NCI-H345 treated with DMSO at 0.1 percent for 48 hours (cell line): ENCODE measurements at regions not wholly inside any gene's neighbourhood (a gene's known extent, or its start where the extent isn't known, plus 50 kb on each side); places are given as distances from the start of the nearest gene placed in this dataset.

ENCODE experiments used
- DNase-seq: peaks from one replicate; lab custom pipeline; 2025; ENCODE audit not compliant: unreplicated experiment; lab: John Stamatoyannopoulos, UW

DNA sequence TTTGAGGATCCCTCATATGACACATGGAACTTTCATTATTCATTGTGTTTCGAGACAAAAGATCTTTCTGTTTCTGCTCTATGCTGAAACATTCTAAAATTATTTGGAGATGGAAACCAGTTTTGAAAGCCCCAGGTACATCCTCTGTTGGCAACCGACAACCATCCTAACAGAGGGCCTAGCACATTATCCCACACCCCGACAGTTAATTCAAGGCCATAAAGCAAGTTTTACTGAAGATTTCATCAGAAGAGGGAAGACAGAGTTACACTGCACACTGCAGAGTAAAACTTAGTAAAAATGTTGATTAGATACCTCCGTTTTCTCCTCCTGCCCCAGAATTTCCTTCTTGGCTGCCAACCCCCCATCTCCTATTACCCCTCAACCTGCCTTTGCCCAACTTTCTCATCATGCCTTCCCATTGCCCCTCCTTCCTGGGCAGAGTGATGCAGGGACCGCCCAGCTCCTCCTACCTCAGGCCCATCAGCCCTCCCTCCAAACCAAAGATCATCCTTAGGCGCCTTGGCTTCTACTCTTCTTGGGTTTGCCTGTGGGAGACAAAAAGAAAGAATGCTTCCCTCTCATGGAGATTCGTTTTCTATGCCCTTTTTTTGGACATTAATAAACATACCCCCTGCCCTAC, 52.9 kb upstream of the CITED4 start:
- no peak for DNase-seq

DNA sequence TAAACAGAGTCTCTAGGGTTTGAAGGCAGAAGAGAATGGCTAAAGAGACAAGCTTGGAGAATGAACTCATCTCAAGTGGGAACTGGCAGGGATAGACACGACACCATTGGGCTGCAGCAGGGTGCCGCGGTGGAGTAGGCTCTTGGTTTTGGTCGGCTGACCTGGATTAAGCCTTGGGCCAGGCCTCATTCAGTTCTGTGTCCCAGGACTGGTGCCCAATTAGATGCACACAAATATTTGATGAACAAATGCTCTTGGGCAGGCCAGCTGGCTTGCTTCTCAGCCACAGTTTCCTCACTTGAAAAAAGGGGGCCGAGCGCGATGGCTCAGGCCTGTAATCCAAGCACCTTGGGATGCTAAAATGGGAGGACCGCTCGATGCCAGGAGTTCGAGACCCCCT, 53.4 kb upstream of the CITED4 start:
- DNase-seq: no peak

DNA sequence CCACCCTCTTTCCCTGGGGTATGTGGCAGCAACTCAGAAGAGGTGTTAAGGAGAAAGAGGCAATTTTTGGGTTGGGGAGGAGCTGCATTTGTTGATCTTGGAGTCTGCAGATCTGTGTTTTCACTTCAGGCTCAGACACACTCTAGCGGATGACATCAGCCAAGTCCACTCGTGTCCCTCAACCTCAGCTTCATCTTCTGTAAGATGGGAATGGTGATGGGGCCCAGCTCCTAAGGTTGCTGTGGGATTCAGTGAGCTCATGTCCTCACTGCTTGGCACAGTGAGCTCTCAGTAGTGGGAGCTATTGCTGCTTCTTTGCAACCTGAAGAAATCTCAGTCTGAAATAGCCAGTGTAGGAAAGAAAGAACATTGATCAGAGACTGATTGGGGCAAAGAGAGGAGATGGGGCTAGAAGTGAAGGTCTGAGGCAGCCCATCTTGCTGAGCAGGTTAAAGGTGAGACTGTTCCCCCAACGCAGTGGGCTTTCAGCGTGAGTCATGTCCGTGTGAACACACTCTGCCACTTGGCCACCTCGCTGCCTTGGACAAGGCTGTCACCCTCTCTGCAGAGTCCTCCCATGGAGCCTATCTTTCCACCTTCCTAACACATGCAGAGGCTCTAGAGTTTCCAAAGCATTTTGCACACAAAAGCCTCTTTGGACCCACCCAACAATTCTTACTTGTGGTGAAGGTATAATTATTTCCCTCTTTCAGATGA, 56.0 kb upstream of the CITED4 start:
- DNase-seq: no peak

DNA sequence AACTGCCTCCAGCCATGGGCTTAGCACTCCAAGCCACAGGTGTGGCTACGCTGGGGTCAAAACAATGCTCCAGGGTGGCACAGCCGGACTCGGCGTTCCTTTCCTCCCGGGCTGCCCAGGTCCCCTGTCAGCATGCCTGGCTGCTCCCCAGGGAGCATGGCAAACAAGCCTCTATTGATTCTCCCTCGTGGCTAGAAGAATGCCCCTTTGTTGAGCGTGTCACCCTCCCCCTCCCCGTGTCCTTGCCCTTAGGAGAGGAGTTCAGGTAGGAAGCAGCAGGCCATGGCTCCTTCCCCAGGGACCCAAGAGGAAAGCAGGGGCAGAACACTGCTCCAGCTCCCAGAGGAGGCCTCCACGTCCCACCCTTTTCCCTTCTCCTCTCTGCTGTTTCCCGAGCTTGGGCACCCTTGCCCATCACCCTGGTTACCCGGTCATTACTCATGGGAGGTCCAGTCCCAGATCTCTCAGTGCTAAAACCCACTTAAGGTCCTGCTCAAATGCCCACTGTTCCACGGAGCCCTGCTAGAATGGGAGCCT, 57.4 kb upstream of the CITED4 start:
- peak; percentile 57 for DNase-seq

DNA sequence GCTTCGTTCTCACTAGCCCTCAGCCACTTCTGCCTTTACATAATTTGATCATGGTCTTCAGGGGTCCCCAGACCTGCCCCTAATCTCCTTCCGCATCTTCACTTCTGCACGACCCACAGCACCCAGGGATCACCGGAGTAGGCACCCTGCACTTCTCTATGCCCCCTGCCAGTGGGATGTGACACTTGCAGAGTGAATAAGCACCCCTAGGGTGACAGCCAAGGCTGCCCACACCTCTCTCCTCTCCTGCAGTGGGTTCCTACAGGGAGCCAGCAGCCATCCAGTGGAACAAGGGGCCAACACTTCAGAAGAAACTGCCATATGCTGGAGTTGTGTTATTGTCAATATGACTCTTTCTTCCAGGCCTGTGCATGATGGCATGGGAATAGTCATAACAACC, 58.0 kb upstream of the CTPS1 start:
- DNase-seq: no peak

DNA sequence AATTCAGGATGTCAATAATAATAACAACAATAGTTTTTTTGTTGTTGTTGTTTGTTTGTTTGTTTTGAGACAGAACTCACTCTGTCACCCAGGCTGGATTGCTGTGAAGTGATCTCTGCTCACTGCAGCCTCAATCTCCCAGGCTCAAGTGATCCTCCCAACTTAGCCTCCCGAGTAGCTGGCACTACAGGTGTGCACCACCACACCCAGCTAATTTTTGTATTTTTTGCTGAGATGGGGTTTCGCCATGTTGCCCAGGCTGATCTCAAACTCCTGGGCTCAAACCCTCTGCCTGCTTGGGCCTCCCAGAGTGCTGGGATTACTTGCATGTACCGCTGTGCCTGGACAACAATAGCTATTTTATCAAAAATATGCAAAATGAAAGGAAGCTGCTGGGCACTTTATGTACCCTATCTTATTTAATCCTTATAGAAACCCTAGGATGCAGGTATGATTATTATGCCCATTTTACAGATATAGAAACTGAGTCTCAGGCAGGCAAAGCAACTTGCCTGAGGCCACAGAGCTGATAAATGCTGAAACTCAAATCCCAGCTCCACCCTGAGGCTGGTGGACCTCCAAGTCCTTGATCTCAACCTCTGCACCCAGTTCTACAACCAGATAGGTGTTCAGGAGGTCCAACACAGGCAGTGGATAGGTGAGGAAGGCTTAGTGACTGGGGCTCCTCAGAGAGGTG, 57.4 kb upstream of the CTPS1 start:
- no peak for DNase-seq

DNA sequence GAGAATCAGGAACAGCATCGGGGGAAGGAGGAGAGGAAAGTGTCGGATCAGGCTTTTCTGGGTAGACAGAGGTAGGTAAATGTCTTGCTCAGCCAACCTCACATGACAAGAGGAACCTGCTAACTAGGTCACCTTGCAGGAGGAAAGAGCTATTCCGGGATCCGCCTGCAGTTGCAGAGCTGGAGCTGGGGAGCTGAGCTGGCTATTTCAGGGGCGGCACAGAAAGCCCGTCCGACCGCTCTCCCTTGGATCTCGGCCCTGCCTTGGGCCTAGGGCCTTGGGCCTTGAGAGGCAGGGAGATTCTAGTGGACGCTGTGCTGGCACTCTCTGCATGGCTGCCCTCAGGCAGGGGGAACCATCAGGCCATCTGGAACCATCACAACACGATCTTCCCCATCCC, 56.5 kb upstream of the CTPS1 start:
- DNase-seq: no peak

DNA sequence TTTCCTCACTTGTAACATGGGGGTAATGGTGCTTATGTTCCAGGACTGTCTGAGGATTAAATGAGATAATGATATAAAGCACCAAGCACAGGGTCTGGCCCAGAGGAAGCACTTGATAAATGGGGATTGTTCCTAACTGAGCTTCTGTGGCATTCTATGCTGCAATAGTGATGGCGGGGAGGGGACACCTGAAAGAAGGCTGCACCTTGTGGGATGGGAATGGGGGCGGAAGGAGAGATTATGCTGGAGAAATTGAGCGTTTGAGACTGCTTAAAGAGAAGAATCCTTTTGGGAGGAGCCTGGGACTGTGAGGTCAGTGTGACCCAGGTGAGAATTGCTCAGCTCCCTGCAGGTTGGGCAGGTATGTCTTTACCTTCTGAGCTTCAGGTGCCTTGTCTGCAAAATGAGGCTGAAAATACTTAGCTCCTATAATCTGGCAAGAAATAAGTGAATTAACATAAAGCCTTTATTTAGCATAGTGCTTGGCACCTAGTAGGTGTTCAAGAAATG, 55.9 kb upstream of the CTPS1 start:
- DNase-seq: no peak

DNA sequence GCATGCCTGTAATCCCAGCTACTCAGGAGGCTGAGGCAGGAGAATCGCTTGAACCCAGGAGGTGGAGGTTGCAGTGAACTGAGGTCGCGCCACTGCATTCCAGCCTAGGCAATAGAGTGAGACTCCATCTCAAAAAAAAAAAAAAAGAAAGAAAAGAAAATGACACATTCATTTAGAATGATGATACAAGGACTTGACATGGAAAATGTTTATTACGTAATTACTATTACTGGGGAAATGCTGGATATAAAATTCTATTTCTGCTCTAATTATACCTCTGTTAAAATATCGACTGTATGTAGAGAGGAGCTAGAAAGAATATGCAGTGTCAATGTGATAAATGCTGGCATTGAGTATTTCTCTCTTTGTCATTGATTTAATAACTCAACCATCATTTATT, 54.7 kb upstream of the CTPS1 start:
- DNase-seq: no peak

DNA sequence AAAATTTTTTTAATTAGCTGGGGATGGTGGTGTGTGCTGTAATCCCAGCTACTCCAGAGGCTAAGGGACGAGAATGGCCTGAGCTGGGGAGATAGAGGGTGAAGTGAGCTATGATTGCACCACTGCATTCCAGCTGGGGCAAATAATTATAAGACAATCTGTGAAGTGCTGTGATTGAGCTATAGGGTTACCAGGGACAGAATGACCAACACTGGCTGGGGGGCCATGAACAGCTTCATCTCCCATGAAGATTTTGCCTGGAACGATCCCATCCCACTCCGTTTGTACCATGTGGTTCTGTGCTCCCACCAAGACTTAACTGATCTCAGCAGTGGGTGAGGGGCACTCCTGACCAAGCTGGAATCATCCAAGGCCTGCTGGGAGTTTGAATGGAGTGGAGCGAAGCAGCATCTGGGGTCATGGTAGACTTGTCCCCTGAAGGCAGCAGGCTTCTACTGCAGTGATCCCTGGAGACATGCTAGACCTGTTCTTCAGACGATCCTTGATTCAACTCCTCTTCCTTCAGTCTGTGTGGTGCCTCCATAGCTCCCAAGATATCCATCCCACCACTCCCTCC, 53.6 kb upstream of the CTPS1 start:
- no peak for DNase-seq

DNA sequence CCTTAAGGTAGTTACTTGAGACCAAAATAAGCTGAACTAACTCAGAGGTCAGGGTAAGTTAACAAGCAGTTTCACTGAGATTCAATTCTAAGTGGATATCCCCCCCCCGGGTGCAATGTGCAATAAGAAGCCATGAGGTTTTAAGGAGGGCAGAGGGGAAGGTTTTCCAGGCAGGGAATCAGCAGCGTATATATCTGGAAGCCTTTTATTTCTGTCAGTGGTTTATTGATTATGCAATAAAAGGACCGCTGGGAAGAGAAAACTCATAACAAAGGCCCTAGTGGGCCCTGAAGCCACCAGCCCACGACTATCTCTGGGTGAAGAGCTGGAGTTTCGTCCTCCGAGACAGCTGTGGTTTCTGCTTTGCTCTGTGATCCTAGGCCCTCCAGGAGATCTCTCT, 53.1 kb upstream of the CTPS1 start:
- DNase-seq: no peak

DNA sequence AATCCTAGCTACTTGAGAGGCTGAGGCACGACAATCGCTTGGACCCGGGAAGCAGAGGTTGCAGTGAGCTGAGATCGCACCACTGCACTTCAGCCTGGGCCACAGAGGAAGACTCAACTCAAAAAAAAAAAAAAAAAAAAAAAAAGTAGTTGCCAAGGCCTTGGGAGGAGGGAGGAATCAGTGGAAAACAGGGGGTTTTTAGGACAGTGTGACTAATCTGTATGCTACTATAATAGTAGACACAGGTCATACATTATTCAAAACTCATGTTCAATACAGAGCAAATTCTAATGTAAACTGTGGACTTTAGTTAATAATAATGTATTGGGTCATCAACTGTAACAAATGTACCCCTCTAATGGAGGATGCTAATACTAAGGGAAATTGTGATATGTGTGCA, 51.7 kb upstream of the CTPS1 start:
- DNase-seq: no peak

DNA sequence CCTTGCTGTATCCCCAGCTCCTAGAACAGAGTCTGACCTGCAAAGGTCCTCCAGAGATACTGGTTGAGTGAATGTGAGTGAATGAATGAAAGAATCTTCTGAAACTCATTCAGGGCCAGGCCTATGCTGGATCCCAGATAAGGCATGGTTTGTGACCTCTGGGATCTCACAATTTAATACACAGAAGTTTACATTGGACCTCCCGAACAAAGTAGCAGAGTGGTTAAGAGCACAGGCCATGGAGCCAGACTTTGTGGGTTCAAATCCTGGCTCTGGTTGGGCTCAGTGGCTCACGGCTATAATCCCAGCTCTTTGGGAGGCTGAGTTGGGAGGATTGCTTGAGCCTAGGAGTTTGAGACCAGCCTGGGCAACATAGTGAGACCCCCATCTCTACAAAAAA, 50.8 kb upstream of the CTPS1 start:
- DNase-seq: no peak

DNA sequence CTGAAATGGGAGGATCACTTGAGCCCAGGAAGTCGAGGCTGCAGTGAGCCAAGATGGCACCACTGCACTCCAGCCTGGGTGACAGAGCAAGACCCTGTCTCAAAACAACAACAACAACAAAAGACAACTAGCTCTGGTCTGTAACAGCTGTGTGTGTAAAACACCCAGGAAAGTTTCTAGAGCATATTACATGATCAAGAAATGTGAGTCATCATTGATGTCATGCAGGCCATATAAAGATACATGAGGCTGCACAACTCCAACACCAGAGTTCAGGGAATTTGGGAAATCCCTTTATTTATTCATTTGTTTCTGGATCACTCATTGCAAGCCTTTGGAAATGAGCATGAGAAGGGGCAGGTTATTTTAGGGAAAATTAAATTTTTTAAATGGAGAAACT, 50.3 kb upstream of the CTPS1 start:
- no peak for DNase-seq
